ACHN (cell line): ENCODE measurements at regions not wholly inside any gene's neighbourhood (a gene's known extent, or its start where the extent isn't known, plus 50 kb on each side); places are given as distances from the start of the nearest gene placed in this dataset.
A peak's percentile ranks its signal among the peaks of the same experiment; 100 is the strongest.
"Not testable (repeated sequence)": the region's sequence is repeated elsewhere in the genome, so short reads cannot be mapped to it uniquely, and the experiment has no call there.

ENCODE experiments used
- DNase-seq: peaks from one replicate; pipeline ENCODE4 v3.0.0-alpha.2; 2015
- in situ Hi-C: cut with HindIII; loops from 2 replicates; pipeline ENCODE4 v1.10.0; 2017; ENCODE audit warnings: low sequenced_read_pairs, low pct_ligation_motif_present, low pct_unique_long_range_greater_than_20kb

DNA sequence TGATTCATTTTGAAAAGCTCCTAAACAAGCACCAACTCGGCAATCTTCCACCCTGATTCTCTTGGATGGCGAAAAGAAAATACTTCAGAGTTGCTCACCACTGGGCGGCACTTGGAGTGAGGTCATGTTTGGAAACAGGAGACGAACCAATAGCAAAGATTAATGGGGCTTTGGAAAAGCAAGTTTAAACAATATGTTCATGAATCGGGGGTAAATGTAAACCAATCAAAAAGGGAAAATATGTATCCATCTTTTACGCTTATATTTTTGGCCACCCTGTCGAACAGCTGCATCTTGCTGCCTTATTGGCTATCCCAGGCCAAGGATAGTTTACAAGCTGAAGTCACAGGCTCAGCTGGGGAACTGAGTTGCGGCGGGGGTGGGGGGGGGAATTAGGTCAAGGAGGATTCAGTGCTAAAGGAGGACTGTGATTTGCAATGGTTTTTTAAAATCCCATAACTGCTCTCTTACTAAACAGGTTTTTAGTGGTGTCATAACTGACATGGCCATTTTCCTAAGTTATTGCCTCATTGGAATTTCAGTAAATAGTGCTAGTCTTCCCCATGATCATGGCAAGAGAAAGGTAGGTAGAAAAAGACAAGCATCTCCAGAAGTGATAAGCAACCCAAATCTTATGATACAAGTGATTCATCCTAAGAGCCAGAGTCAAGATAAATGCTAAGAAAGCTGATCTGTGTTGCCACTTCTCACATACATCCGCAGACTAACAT, 210.6 kb downstream of the PHLDA1 start:
- DNase-seq, result peak; percentile 54
- in situ Hi-C loops, result no loop called here

DNA sequence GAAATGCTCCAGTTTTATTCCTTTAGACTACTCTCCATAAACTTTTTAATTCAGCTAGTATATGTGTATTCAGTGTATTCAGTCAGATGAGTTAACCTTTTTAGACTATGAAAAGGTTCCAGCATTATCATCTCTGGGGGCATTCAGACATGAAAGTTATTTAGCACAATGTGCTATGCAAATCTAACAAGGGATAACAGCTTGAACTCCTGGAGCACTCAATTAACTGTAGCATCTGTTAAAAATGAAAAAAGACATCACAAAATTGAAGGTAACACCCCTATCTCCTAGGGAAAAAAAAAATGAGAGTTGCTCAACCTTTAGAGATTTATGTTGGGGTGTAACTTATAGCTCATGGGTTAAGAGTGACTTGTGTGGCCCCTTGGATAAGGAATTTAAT, 211.5 kb downstream of the PHLDA1 start:
- no peak for DNase-seq
- in situ Hi-C loops, result no loop called here

DNA sequence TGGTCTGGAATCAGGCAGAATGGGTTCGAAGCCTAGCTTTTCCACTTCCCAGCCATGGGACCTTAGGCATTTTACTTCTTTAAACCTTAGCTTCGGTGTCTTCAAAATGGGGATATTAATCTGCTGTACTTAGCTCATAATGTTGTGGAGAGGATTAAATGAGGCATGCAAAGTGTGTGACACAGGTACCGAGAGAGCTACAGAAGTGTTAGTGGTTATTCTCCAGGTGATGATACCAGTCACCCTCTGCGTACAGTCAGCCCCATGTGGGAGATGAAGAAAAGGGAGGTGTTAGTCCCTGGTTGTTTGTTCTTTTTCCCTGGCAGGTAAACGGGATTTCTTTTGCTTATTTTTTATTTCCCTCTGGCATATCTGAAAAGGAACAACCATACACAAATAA, 212.1 kb downstream of the PHLDA1 start:
- DNase-seq, result no peak
- in situ Hi-C loops, result no loop called here

- DNase-seq, result no peak
- in situ Hi-C loops, result no loop called here
These were observed 212.7 kb downstream of the PHLDA1 start for GRCh38 chr12:75818863-75819262.

DNA sequence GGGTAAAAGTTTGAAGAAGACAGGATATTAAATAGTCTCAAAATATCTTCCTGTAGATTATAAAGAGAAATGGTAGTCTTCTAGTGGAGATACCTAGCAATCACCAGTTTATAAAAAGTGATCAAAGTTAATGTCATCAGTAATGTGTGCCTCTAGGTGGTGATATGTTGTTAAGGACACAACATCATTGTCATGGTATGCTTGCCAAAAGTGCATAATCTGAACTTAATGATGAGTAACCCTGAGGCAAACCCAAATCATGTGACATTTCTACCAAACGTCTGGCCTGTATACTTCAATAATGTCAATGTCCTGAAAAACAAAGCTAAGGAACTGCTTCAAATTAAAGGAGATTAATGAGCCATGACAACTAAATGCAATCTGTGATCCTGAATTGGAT, 214.7 kb downstream of the PHLDA1 start:
- in situ Hi-C loops, result no loop called here

GRCh38 chr12:75815756-75816155, 215.8 kb downstream of the PHLDA1 start:
- in situ Hi-C loops, result no loop called here
- DNase-seq, result peak; percentile 22

More for the DNA sequence above, 214.7 kb downstream of the PHLDA1 start:
- DNase-seq, result peak; percentile 55

GRCh38 chr12:75814851-75815754, 216.5 kb downstream of the PHLDA1 start:
- peak; percentile 95 for DNase-seq
- in situ Hi-C loops, result no loop called here

DNA sequence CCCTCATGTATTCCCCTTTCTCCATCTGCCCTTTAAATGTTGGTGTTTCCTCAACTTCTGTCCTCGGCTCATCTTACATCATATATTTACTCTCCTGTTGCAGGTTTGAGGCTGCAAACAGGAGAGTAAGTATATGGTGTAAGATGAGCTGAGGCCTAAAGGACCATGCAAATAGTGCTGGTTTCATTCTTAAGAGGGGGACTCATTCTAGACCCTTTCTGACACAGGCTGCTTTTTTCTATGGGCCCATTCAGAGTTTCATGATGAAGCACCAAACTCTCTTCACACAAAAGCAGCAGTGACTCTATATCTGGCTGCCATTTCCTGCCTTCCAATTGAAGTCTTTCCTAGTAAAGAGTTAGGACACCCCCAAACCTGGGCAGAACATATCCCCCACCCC, 218.5 kb downstream of the PHLDA1 start:
- in situ Hi-C loops, result no loop called here
- DNase-seq, result no peak

GRCh38 chr12:75812271-75813018, 219.1 kb downstream of the PHLDA1 start:
- in situ Hi-C loops, result no loop called here
- no peak for DNase-seq

GRCh38 chr12:75809746-75810145, 221.8 kb downstream of the PHLDA1 start:
- no peak for DNase-seq
- in situ Hi-C loops, result no loop called here

DNA sequence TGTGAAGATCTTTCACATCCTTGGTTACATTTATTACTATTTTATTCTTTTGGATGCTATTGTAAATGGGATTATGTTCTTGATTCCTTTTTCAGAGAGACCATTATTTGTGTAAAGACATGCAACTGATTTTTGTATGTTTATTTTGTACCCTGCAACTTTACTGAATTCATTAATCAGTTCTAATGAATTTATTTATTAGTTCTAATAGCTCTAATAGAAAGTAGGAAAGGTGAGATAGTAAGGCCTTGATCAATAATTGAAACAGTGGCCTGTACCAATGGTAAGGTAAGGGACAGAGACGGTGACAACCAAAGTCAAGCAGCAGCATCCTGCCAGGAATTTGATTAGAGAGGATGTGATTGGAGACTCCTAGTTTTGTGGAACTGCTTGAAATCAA, 224.1 kb downstream of the PHLDA1 start:
- in situ Hi-C loops, result no loop called here
- no peak for DNase-seq

DNA sequence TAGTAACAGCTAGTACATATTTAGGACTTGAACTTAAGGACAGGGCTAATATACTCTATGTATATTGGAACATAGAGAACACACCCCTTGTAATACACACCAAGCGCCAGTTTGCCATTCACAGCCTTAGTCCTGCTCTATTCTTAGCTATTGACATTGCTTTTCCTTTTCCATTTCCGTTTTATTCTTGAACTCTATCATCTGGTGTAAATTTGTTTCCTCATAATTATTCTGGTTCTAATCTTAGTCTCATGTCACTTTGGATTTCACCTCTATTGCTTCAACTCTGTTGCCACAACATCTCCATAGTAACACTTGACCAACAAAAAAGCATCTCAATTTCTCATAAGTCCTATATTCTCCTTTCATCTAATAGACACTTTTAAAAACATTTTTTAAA, 225.7 kb downstream of the PHLDA1 start:
- in situ Hi-C loops, result no loop called here
- no peak for DNase-seq

- no peak for DNase-seq
- in situ Hi-C loops, result no loop called here
These were observed 226.3 kb downstream of the PHLDA1 start for GRCh38 chr12:75805320-75805719.

DNA sequence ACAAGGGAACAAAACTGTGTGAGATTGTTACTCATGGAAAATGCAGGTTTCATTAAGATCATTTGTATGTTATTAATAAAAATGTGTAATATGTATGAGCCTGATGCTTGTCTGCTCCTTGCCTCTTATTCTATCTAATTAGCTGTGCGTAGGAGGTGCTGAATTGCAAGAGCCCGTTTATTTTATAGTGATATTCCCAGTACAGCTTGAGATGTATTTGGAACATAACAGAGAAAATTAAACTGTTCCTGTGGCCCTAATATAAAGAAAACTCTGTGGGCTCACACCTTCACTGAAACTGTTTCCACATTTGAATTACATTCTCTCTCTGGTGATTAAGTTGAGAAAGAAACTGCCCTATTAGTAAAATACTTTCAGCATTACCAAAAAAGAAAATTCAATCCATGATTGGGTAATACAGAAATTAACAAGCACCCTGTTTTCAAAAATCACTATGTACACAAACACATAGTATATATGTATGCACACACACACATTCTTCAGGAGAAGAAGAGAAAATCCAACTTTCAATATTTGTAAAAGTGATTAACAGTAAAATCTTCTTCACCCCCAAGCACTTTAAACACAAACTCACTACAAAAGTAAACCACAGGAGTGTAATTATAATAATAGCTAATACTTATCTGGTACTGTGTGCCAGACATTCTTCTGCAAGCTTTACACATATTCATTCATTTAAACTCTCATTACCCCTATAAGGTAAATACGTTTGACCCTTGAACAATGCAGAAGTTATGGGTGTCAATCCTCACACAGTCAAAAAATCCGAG, 233.2 kb downstream of the PHLDA1 start:
- in situ Hi-C loops, result no loop called here
- DNase-seq, result no peak

- in situ Hi-C loops, result no loop called here
These were observed 236.5 kb downstream of the PHLDA1 start for GRCh38 chr12:75795125-75795524.

GRCh38 chr12:75792687-75793086, 238.9 kb downstream of the PHLDA1 start:
- in situ Hi-C loops, result no loop called here
- DNase-seq, result no peak

More at GRCh38 chr12:75795125-75795524, 236.5 kb downstream of the PHLDA1 start:
- no peak for DNase-seq

GRCh38 chr12:75790219-75790618, 241.4 kb downstream of the PHLDA1 start:
- DNase-seq, result no peak

GRCh38 chr12:75787146-75787545, 244.4 kb downstream of the PHLDA1 start:
- DNase-seq, in situ Hi-C loops: not testable (repeated sequence)

More at GRCh38 chr12:75790219-75790618, 241.4 kb downstream of the PHLDA1 start:
- in situ Hi-C loops, result no loop called here
